ENCODE measurements at regions not wholly inside any gene's neighbourhood (a gene's known extent, or its start where the extent isn't known, plus 50 kb on each side); places are given as distances from the start of the nearest gene placed in this dataset.
A peak's percentile ranks its signal among the peaks of the same experiment; 100 is the strongest.

- Histone ChIP-seq H3K4me3 (ENCODE audit: low read depth, low read length, poor library complexity, severe bottlenecking) (no peak overlapping the region), H3K4me1 (ENCODE audit: insufficient read depth, low read length, severe bottlenecking) (no peaks in the 10 kb centered on the region), H3K9me2 (ENCODE audit: low read depth, low read length) (no peaks in the 10 kb centered on the region), H3K36me3 (ENCODE audit: insufficient read depth, low read length) (no peaks in the 10 kb centered on the region), H3K9me3 (ENCODE audit: low read length) (peaks cover 10% of the 10 kb centered on the region; the same call in 1 of the 2 replicates), H3K27me3 (ENCODE audit: insufficient read depth, low read length) (peaks cover 6% of the 10 kb centered on the region; the same call in 1 of the 2 replicates), H4K20me1 (ENCODE audit: insufficient read depth, low read length) (no peaks in the 10 kb centered on the region), H2AFZ (ENCODE audit: low read length) (no peak overlapping the region), H3F3A (ENCODE audit: insufficient read depth, low read length) (no peaks in the 10 kb centered on the region), H3K79me2 (ENCODE audit: insufficient read depth, low read length) (no peaks in the 10 kb centered on the region), H3K9ac (ENCODE audit: low read length) (no peak overlapping the region), H3K27ac (ENCODE audit: low read depth, low read length, poor library complexity, severe bottlenecking) (no peak overlapping the region), H3K4me2 (ENCODE audit: low read length) (no peak overlapping the region)
- TF ChIP-seq CTCF (IDR thresholded peaks at IDR 0.05; ENCODE audit: low read length) (peak; percentile 12; the same call in 1 of the 2 replicates), EZH2 (IDR thresholded peaks at IDR 0.05; ENCODE audit: borderline replicate concordance, low read length) (no peak)
Measured at GRCh38 chr13:79018166-79018565, 359.2 kb upstream of the OBI1 start.

- Histone ChIP-seq H3K9me3 (ENCODE audit: low read length) (no peaks in the 10 kb centered on the region), H3K27ac (ENCODE audit: low read depth, low read length, poor library complexity, severe bottlenecking) (no peak overlapping the region), H3K4me2 (ENCODE audit: low read length) (no peak overlapping the region), H3K79me2 (ENCODE audit: insufficient read depth, low read length) (no peaks in the 10 kb centered on the region), H3K9ac (ENCODE audit: low read length) (no peak overlapping the region), H4K20me1 (ENCODE audit: insufficient read depth, low read length) (no peaks in the 10 kb centered on the region), H3F3A (ENCODE audit: insufficient read depth, low read length) (no peaks in the 10 kb centered on the region), H2AFZ (ENCODE audit: low read length) (no peak overlapping the region), H3K4me3 (ENCODE audit: low read depth, low read length, poor library complexity, severe bottlenecking) (no peak overlapping the region), H3K9me2 (ENCODE audit: low read depth, low read length) (no peaks in the 10 kb centered on the region), H3K4me1 (ENCODE audit: insufficient read depth, low read length, severe bottlenecking) (no peaks in the 10 kb centered on the region), H3K27me3 (ENCODE audit: insufficient read depth, low read length) (no peaks in the 10 kb centered on the region), H3K36me3 (ENCODE audit: insufficient read depth, low read length) (no peaks in the 10 kb centered on the region)
- TF ChIP-seq EZH2 (IDR thresholded peaks at IDR 0.05; ENCODE audit: borderline replicate concordance, low read length) (no peak), CTCF (IDR thresholded peaks at IDR 0.05; ENCODE audit: low read length) (no peak)
Measured at GRCh38 chr13:79011179-79011578, 352.2 kb upstream of the OBI1 start.

GRCh38 chr13:79003989-79004898 lies 345.3 kb upstream of the OBI1 start:
- Histone ChIP-seq H3K27ac (ENCODE audit: low read depth, low read length, poor library complexity, severe bottlenecking) (no peak overlapping the region), H3K79me2 (ENCODE audit: insufficient read depth, low read length) (no peaks in the 10 kb centered on the region), H2AFZ (ENCODE audit: low read length) (no peak overlapping the region), H3K4me1 (ENCODE audit: insufficient read depth, low read length, severe bottlenecking) (no peaks in the 10 kb centered on the region), H3K27me3 (ENCODE audit: insufficient read depth, low read length) (no peaks in the 10 kb centered on the region), H3K4me2 (ENCODE audit: low read length) (no peak overlapping the region), H3K9me3 (ENCODE audit: low read length) (no peaks in the 10 kb centered on the region), H4K20me1 (ENCODE audit: insufficient read depth, low read length) (no peaks in the 10 kb centered on the region), H3K36me3 (ENCODE audit: insufficient read depth, low read length) (no peaks in the 10 kb centered on the region), H3F3A (ENCODE audit: insufficient read depth, low read length) (no peaks in the 10 kb centered on the region), H3K9me2 (ENCODE audit: low read depth, low read length) (no peaks in the 10 kb centered on the region), H3K4me3 (ENCODE audit: low read depth, low read length, poor library complexity, severe bottlenecking) (no peak overlapping the region), H3K9ac (ENCODE audit: low read length) (no peak overlapping the region)
- TF ChIP-seq EZH2 (IDR thresholded peaks at IDR 0.05; ENCODE audit: borderline replicate concordance, low read length) (no peak), CTCF (IDR thresholded peaks at IDR 0.05; ENCODE audit: low read length) (no peak)
